NCI-H1105 treated with DMSO at 0.1 percent for 48 hours (cell line): ENCODE measurements at regions not wholly inside any gene's neighbourhood (a gene's known extent, or its start where the extent isn't known, plus 50 kb on each side); places are given as distances from the start of the nearest gene placed in this dataset.
"Not testable (repeated sequence)": the region's sequence is repeated elsewhere in the genome, so short reads cannot be mapped to it uniquely, and the experiment has no call there.

ENCODE experiments used
- DNase-seq: peaks from one replicate; lab custom pipeline; 2025; lab: John Stamatoyannopoulos, UW

DNA sequence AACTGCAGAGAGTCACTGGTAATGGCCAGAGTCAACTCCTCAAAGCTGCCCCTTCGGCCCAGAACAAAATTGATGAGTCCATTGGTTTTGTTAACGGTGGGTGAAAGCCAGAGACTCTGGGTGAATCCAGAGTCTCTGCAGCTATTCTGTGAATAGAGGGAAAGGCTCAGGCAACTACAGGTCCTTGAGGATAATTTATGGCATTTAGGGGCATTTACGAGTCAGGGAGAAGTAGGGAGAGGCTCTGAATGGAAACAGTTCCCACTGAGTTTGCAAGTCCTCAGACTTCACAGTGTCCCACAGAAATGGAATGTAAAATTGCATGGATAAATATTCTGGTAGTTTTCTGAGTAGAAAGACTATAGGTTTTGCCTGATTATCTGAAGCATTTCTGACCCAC is 257.8 kb downstream of the SEC61B start:
- DNase-seq: no peak

DNA sequence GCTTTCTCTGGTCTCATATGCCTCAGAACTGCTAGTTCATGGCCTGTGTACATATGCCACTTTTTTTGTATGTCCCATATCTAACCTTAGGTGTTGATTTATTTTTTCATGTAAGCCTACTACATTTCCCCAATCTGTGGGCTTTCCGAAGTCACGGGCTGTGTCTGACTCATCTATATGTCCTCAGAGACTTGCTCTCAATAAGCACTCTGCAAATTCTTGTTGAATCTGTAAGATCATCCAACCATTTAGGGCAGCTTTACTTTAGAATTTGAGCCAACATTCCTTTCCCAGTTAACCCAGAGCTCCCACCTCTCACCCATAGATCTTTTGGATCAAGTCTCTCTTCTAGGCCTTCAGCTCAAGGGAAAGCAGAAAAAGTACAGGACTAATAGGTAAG is 263.4 kb downstream of the SEC61B start:
- no peak for DNase-seq

DNA sequence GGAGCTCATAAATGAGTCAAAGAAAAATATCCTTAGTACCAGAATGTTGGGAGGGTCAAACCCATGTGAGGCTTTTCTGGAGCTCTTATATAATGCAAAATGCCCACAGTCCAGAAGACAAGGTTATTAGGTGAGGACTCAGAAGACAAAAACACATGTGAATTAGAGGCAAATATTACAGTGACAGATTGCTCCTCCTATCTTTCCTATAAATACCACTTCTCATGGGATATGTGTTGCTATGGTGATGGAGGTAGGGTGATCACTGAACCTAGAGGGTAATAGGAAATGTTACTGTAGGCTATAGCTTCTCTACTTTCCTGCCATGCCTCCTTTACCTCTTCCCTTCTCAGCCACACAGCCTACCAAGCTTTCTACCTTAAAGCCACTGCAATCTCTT is 264.6 kb downstream of the SEC61B start:
- DNase-seq: no peak

DNA sequence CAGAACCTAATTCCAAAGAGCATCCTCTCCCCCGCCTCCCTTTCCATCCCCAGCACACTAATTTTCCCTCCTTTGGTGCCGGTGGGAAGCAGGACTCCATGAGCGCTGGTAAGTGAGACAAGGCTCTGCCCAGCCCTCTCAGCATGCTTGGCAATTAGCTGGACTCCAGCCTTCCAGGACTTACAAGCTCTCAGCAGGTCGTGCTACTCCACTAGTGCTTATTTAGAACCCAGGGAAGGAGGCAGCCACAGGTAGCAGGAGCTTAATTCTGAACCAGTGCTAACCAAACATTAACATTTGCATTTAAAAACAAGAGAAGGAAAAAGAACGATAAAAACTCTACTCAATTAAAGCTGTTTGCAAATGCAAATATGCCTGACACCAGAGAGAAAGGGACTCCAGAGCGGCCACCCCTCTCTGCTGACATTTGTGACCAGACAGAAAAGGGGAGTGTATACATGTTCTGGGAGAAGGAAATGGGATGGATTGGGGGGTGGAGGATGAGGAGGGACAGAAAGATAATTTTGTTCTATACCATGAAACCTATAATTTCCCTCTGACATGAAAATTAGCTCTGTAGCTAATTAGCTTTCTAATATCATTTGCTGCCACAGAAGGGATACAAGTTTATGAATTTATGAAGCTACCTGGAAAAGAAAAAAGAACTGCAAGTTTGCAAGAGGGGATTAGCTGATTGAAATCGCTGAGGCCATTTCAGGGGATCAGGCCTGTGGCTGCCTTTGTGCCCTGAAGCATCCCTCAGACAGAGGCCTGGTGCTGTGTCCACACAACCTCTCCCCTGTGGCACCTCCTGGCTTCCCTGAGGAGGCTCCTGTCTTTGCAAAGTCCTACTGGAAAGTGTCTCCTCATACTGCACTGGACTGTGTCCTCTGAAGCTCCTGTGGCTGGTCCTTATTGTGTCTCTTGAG is 266.3 kb downstream of the SEC61B start:
- DNase-seq: no peak

DNA sequence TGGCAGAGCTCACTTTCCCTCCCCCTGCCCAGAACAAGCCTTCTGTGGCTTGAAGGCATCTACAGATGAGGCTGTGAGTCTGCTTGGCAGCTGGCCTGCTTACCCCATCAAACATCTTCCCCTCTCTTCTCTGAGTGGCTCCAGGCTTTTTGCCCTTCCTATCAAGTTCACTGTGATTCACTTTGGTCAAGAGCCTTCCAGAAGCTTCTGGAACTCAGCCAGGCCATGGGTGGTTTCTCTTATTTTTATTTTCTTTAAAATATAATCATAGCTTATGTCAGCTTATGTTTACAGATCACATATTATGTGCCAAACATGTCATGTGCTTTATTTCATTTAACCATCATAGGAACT is 267.0 kb downstream of the SEC61B start:
- no peak for DNase-seq

DNA sequence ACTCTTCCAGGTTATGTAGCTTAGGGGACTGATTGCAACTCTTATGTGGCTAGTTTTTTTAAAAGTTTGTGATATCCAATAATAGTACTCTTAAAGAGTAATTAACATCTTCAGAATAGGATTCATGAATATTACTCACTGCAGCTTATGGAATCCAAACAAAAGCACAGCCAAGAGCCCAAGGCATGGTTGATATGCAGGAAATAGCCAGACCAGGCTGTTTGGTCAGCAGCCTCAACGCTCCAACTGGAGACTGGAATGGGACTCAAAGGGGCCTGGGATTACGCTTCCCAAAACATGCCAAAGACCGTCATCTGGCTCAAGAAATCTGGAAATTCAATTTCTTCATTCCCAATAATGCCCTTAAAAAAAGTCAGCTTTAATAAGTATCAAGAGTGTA is 268.6 kb downstream of the SEC61B start:
- DNase-seq: no peak

DNA sequence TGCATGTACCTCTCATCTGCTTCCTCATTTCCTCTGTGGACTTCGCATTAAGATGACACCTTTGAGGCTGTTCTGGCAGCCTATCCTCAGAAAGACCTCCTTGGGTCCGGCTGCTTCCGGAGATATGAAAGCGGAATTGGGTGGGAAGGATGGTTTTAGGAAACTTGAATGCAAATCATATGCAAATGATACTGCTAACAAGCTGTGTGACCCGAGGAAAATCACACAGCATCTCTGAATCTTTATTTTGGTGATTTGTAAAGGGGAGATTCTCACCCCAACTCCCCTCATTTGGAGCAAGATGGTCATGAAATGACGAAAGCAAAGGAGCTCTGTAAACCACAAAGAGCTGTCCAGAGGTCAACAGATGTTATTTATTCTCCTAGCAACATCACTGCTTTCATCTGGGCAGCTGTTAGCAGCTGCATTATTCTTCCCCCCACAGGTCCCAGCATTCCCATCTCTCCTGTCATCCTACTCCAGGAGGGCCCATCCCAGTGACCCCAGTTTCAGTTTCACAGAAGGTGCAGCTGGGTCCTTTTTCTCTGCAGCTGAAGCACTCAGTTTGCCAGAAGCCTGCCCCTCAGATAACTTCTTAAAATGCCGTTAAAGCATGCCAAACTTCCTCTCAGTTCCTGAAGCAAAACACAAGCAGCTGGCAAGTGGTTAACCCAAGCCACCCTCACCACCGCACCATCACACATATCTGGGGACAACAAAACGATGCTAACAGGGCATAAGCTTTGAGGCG is 269.5 kb downstream of the SEC61B start:
- DNase-seq: no peak

DNA sequence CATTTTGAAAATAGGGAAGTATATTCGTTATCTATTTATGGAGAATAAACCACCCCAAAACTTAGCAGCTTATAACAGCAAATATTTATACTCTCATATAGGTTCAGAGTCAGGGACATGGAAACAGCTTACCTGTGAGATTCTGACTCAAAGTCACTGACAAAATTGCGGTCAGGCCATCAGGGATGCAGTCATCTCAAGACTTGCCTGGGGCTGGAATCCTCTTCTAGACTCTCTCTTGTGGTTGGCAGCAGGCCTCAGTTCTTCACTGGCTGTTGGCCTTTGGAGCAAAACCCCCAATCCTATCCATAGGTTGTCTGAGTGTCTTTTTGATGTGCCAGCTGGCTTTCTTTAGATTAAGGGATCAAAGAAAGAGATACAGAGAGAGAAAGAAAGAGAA is 275.6 kb downstream of the SEC61B start:
- no peak for DNase-seq

DNA sequence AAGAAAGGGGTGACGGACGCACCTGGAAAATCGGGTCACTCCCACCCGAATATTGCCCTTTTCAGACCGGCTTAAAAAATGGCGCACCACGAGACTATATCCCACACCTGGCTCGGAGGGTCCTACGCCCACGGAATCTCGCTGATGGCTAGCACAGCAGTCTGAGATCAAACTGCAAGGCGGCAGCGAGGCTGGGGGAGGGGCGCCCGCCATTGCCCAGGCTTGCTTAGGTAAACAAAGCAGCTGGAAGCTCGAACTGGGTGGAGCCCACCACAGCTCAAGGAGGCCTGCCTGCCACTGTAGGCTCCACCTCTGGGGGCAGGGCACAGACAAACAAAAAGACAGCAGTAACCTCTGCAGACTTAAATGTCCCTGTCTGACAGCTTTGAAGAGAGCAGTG is 276.9 kb downstream of the SEC61B start:
- DNase-seq: not testable (repeated sequence)

DNA sequence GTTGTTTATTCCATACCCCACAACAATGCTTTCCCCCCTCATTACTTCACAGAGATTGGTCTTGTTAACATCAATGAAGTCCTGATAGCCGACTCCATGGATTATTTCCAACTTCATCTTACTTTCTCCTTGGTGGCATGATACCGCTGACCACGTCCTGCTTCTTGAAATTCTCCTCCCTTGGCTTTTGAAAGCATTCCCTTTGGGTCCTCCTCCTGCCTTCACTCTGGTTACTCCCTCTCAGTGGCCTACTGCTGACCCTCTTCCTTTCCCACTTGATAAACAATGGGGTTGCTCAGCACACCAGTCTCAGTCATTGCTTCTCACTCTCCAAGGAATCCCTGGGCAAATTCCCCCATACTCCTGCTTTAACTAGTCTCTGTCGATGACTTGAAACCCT is 283.9 kb downstream of the SEC61B start:
- no peak for DNase-seq

DNA sequence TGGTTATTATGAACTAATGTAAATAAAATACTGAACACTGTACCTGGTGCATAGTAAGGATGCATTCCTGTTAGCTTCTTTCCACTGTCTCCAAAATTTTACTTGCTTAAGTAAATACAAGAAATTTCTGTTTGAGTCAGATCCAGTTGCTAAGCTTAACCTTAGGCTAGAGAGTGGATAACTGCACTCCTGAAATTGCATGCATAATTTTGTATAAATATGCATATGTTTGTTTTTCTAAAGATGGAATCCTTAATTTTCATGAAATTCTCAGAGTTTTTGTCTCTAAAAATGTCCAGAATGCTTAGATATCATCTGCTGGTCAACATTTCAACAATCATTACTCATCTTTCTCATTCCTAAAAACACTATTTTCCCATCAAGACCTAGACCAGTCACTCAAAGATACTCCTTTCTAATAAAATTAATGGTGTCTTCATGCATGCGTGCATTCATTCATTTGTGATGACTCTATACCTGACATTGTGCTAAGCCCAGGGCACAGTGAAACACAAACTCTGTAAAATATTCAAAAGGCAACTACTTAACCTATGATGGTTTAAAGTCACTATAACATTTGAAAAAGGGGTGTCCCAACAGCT is 284.8 kb downstream of the SEC61B start:
- no peak for DNase-seq

DNA sequence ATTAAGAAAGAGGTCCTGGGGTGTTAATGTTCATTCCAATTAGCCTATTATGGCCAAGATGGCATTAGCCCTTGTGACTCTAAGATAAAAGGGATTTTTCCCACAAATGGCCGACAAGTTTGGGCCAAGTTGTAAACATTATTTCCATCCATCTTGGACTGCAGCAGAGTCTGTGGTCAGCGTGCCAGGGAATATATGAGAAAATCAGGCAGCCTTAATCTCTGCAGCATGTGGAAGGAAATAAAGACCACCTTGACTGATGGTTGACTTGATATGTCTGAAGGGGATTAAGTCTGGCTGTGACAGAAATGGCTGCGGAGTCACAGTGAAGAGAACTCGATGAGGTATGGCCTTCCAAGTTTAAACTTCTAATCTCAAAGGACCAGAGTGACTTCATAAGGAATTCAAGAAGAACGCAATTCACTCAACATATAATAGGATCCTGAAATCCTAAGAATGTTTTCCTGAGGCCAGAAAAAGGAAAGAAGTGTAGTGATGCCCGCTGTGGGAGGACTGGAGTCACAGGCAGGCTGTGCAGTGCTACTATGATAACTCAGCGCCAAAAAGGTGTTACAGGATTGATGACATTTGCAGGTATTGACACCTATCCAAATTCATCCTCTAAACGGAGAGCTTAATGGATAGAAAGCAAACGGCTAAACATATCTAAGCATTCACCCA is 287.1 kb downstream of the SEC61B start:
- no peak for DNase-seq

DNA sequence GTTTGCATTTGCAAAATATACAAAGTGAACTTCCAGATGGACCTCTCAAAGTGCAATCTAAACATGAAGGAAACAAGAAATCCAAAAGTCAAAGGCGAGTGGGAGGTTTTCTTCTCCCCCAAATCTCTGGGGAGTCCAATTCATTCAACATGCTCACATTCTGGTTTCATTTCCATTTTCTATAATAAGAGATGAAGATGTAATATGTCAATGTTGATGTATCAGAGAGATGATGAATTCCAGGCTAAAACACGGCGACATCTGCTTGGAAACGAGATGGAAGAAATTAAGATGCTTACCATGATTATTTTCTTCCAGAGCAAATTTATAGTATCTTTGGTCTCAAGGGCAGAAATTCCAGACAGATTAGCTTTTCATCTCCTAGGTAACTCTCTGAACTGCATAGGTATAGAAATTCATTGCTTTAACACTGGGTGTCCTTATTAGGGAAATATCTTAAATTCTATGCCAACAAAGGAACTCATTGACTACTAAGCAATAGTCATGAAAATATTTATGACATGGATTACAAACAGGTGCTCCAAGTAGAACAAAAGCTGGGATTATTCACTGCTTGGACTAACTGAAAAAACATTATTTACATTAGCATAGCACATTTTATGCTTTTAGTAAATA is 287.9 kb downstream of the SEC61B start:
- no peak for DNase-seq

DNA sequence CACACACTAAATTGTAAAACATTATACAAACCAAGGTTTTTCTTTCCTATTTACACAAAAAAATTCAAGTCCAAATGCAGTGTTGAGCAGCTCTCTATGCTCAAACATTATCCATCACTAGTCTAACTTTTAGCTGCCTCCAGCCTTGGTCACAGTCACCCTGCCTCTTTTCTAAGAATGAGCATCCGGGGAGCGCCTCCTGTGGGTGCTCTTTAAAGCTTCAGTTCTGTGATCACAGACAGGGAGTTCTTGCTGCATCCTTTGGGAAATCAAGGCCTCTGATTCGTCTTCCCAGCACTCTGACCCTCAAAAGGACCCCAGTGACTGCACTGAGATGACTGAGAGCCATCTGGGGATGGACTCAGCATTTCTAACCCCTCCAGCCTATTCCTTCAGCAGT is 289.6 kb downstream of the SEC61B start:
- DNase-seq: no peak

DNA sequence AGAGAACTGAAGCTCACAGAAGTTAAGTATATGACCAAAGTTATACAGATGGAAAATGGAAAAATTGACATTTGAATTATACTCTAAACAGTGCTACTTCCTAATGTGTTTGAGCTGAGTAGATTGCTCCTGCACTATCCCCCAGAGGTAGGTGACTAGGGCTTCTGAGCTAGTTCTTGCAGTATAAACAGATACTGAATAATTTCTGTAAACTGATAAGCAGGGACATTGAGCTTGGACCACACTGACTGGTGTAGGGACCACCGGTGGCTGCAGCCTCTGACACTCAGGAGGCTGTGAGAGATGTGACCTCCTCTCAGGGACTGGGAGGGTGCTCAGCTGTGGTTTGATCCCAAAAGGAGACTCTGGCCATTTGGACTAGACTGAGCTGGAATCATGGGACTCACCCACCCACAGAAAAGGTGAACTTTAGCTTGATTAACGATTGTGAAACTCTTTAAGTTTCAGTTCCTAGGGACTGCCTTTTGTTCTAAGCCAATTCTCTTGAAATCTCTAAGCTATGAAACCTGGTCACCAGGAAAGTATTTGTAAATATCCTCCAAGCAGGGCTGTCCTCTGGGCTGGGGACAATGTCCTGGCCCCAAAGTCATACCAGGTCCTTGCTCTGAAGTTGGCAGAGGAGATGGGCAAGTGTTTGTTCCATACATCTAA is 291.5 kb downstream of the SEC61B start:
- DNase-seq: no peak

DNA sequence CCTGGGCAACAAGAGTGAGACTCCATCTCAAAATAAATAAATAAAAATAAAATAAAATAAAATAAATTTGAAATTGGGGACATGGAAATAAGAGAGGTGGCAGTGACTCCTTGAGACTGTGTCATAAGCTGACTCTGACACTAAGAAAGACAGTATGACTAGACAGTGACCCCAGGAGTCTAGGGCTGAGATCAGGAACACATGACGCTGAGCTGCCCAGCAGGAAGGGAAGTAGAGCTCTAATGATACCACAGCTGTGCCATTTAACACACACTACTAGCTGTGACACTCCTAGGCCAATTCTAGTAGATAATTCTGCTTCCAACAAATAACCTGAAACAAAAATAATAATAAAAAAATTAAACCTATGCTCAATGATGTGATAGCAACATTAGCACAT is 293.0 kb downstream of the SEC61B start:
- DNase-seq: no peak

DNA sequence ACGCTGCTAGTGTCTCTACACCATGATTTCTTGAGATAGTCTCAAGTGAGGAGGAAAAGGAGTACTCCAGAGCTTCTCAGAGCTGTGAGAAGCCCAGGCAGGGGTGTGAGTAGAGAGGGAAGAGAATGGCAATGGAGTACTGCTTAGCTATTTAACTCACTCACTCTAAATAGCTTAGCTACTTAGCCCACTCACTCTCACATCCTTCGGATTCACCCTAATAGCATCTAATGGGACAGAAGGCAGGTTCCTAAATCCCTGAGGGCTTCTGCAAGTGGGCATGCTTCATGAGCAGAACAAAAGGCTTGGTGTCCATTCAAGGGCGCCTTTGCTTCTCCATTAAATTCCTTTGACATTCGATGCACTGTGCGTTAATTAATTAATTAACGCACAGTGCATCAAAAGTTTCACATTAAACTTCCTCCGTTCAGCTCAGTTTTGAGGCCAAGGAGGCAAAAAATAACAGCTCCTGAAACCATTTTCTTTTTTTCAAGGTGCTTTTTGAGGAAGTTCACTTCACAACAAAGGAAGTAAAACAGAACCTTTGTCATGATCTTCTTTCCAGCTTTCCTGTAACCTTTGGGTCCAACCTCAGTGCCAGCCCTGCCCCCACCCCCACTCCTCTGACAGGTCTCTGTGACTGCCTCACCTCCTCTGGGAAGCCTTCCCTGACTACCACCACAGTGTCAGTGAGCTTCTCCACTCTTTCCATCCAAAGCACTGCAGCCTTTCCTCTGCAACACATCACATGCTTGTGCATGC is 294.0 kb downstream of the SEC61B start:
- DNase-seq: no peak

DNA sequence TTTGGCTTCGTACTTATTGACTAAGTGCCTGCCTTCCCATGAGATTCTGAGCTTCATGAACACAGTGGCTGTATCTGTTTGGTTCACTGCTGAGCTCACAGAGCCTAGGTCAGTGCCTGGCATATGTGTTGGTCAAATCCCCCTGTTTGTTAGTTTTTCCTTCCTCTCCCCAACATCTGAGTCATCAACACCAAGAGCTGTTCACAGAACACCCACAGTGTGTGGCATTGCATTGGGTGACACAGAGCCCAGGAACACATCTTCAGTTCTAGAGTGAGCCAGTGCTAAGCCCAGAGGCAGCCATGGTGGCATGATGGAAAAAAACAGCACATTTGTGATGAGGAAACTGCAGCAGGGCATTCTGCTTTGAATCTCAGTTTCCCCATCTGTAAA is 294.6 kb downstream of the SEC61B start:
- DNase-seq: no peak

DNA sequence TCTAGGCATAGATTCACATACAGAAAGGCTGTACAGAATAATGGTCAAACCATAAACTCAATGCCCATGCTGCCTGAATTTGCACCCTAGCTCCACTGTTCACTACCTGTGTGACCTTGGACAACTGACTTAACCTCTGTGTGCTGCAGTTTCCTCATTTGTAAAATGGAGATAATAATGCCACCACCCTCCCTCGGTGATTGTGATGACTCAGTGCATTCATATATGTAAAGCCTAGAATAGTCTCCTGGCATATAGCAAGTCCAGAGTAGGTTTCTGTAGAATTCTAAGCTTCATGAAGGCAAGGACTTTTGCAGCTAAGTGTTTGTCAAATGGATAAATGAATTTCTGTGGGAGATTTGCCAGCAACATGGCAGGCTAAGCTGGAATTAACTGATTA is 297.8 kb upstream of the NR4A3 start:
- no peak for DNase-seq

DNA sequence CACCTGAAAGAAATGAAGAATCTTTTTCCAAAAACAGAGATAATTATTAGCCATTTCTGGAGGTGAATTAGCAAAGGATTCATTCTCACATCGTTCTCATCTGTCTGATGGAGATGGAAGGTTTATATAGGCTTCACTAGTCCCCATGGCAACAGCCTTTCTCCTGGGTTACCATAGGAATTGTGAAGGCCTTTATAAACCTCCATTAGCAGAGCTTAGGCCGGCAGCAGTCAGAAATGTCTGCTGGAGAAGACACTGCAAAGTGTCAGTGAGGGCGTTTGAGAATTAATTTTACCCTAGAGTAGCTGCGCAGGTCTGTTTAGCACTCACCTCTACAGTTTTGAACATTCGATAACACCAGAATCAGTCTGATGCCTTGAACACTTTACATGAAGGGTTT is 290.4 kb upstream of the NR4A3 start:
- no peak for DNase-seq

DNA sequence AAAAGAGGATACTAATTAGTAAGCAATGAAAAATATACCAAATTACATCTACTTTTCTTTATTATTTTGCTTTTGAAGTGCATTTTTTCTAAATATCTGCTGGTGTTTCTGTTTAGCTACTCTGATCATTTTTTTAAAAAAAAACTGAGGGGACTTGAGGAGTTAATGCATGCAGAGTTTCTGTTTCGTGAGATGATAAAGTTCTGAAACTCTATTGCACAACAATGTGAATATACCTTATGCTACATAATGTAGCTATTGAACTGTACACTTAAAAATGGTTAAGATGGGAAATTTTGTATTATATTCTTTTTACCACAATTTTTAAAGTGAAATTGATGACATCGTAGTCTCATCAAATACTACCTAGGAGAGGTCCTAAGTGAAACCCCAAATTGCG is 288.3 kb upstream of the NR4A3 start:
- no peak for DNase-seq
